SK-N-SH treated with all-trans-retinoic acid at 6 μM for 48 hours (cell line): ENCODE measurements at regions not wholly inside any gene's neighbourhood (a gene's known extent, or its start where the extent isn't known, plus 50 kb on each side); places are given as distances from the start of the nearest gene placed in this dataset.

ENCODE experiments used
- ATAC-seq: fragments of 200-7000 bp; cut with Tn5 transposase; 3 replicates; pipeline ENCODE4 v1.9.1; 2020; ENCODE audit warnings: mild to moderate bottlenecking, moderate library complexity
- ARNTL ChIP-seq: fragments of 450-650 bp; formaldehyde crosslinking; IDR thresholded peaks from 2 replicates; pipeline ENCODE4 v1.5.0; 2020; ENCODE audit warnings: low read depth, mild to moderate bottlenecking, moderate library complexity, borderline replicate concordance
- BACH2 ChIP-seq: fragments of 250-450 bp; sonication (Bioruptor Pico); IDR thresholded peaks from 2 replicates; pipeline ENCODE4 v1.9.0; 2021; ENCODE audit warnings: mild to moderate bottlenecking, borderline replicate concordance
- CSDC2 ChIP-seq: fragments of 250-450 bp; sonication (Bioruptor Pico); IDR thresholded peaks from 2 replicates; pipeline ENCODE4 v1.5.0; 2020; ENCODE audit warnings: mild to moderate bottlenecking, moderate library complexity
- ESRRG ChIP-seq: fragments of 250-450 bp; sonication (Bioruptor Pico); IDR thresholded peaks from 2 replicates; pipeline ENCODE4 v1.6.1; 2021; ENCODE audit warnings: mild to moderate bottlenecking
- GLIS3 ChIP-seq: fragments of 250-450 bp; sonication (Bioruptor Pico); IDR thresholded peaks from 2 replicates; pipeline ENCODE4 v1.5.0; 2020; ENCODE audit warnings: mild to moderate bottlenecking, moderate library complexity
- PPARA ChIP-seq: fragments of 250-450 bp; sonication (Bioruptor Pico); IDR thresholded peaks from 2 replicates; pipeline ENCODE4 v1.5.0; 2020; ENCODE audit warnings: mild to moderate bottlenecking, borderline replicate concordance
- RARB ChIP-seq: fragments of 250-450 bp; sonication (Bioruptor Pico); IDR thresholded peaks from 2 replicates; pipeline ENCODE4 v1.8.0; 2021; ENCODE audit warnings: mild to moderate bottlenecking, moderate library complexity
- SNAI2 ChIP-seq: fragments of 250-450 bp; sonication (Bioruptor Pico); IDR thresholded peaks from 2 replicates; pipeline ENCODE4 v1.5.0; 2020; ENCODE audit warnings: mild to moderate bottlenecking, moderate library complexity
- TCF4 ChIP-seq: fragments of 250-450 bp; sonication (Bioruptor Pico); IDR thresholded peaks from 2 replicates; pipeline ENCODE4 v1.8.0; 2021; ENCODE audit warnings: mild to moderate bottlenecking, moderate library complexity, borderline replicate concordance
- TOX ChIP-seq: fragments of 250-450 bp; sonication (Bioruptor Pico); IDR thresholded peaks from 2 replicates; pipeline ENCODE4 v1.8.0; 2021; ENCODE audit warnings: mild to moderate bottlenecking, moderate library complexity, borderline replicate concordance
- ZC3H10 ChIP-seq: fragments of 250-450 bp; sonication (Bioruptor Pico); IDR thresholded peaks from 2 replicates; pipeline ENCODE4 v1.5.1; 2021; ENCODE audit warnings: mild to moderate bottlenecking, moderate library complexity
- ZFP3 ChIP-seq: fragments of 250-450 bp; sonication (Bioruptor Pico); IDR thresholded peaks from 2 replicates; pipeline ENCODE4 v1.5.0; 2020; ENCODE audit warnings: mild to moderate bottlenecking, moderate library complexity
- ZFP30 ChIP-seq: fragments of 450-650 bp; formaldehyde crosslinking; IDR thresholded peaks from 2 replicates; pipeline ENCODE4 v1.5.0; 2022; ENCODE audit warnings: mild to moderate bottlenecking, moderate library complexity
- ZNF565 ChIP-seq: fragments of 450-650 bp; formaldehyde crosslinking; conservative IDR thresholded peaks from 2 replicates; pipeline ENCODE4 v1.5.0; 2020; ENCODE audit warnings: low read depth, mild to moderate bottlenecking, moderate library complexity
- ZNF70 ChIP-seq: fragments of 450-650 bp; formaldehyde crosslinking; IDR thresholded peaks from 2 replicates; pipeline ENCODE4 v1.5.0; 2020; ENCODE audit warnings: mild to moderate bottlenecking, moderate library complexity
- ZNF8 ChIP-seq: fragments of 450-650 bp; formaldehyde crosslinking; IDR thresholded peaks from 2 replicates; pipeline ENCODE4 v1.5.0; 2020; ENCODE audit warnings: mild to moderate bottlenecking, moderate library complexity
- TF ChIP-seq, protein P1 (sequence below): fragments of 250-450 bp; sonication (Bioruptor Pico); IDR thresholded peaks from 2 replicates; pipeline ENCODE4 v1.5.0; 2020; ENCODE audit warnings: mild to moderate bottlenecking, moderate library complexity
- TF ChIP-seq, protein P2 (sequence below): fragments of 250-450 bp; sonication (Bioruptor Pico); IDR thresholded peaks from 2 replicates; pipeline ENCODE4 v1.8.0; 2020; ENCODE audit warnings: mild to moderate bottlenecking, moderate library complexity, borderline replicate concordance
- TF ChIP-seq, protein P3 (sequence below): fragments of 250-450 bp; sonication (Bioruptor Pico); IDR thresholded peaks from 2 replicates; pipeline ENCODE4 v1.8.0; 2021; ENCODE audit warnings: low read depth, mild to moderate bottlenecking, moderate library complexity, borderline replicate concordance
- TF ChIP-seq, protein P4 (sequence below): fragments of 250-450 bp; sonication (Bioruptor Pico); IDR thresholded peaks from 2 replicates; pipeline ENCODE4 v1.5.1; 2020; ENCODE audit warnings: low read depth, mild to moderate bottlenecking, moderate library complexity
- TF ChIP-seq, protein P5 (sequence below): fragments of 250-450 bp; sonication (Bioruptor Pico); IDR thresholded peaks from 2 replicates; pipeline ENCODE4 v1.5.1; 2021; ENCODE audit warnings: mild to moderate bottlenecking, moderate library complexity

DNA sequence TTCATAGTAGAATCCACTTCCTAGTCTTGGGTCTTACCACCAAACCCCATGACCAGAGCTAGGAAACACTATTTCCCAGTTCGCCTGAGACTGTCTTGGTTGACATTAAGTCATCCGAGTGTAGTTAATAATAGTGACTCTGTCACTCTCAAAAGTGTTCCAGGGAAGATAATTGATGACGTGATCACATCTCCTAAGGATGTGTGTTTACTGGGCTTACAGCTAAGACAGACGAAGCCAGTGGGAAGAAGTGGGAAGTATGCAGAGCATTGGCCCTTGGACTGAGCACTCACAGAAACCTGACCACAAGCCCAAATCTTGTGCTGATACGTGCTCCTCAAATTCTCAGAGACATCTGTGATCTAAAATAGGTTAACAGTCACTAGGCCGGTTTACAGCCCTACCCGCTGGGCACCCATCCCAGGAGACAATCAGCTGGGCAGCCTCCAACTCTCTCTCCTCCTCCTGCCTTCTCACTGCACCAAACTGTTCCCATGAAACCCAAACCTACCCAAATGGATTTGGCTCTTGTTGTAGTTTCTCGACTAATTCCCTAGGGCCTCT is 316.6 kb downstream of the TLE1 start:
- ATAC-seq: no peak
- TF ChIP-seq, protein P1, sequence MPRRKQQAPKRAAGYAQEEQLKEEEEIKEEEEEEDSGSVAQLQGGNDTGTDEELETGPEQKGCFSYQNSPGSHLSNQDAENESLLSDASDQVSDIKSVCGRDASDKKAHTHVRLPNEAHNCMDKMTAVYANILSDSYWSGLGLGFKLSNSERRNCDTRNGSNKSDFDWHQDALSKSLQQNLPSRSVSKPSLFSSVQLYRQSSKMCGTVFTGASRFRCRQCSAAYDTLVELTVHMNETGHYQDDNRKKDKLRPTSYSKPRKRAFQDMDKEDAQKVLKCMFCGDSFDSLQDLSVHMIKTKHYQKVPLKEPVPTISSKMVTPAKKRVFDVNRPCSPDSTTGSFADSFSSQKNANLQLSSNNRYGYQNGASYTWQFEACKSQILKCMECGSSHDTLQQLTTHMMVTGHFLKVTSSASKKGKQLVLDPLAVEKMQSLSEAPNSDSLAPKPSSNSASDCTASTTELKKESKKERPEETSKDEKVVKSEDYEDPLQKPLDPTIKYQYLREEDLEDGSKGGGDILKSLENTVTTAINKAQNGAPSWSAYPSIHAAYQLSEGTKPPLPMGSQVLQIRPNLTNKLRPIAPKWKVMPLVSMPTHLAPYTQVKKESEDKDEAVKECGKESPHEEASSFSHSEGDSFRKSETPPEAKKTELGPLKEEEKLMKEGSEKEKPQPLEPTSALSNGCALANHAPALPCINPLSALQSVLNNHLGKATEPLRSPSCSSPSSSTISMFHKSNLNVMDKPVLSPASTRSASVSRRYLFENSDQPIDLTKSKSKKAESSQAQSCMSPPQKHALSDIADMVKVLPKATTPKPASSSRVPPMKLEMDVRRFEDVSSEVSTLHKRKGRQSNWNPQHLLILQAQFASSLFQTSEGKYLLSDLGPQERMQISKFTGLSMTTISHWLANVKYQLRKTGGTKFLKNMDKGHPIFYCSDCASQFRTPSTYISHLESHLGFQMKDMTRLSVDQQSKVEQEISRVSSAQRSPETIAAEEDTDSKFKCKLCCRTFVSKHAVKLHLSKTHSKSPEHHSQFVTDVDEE (CRISPR knock-in tag): no peak
- TF ChIP-seq RARB (no peak), ESRRG (CRISPR knock-in tag) (no peak), ZNF70 (no peak), ZFP3 (CRISPR knock-in tag) (no peak), BACH2 (no peak), ZNF565 (CRISPR knock-in tag) (no peak), PPARA (CRISPR knock-in tag) (no peak), ZNF8 (no peak), ZC3H10 (CRISPR knock-in tag) (no peak), GLIS3 (CRISPR knock-in tag) (no peak), SNAI2 (CRISPR knock-in tag) (no peak)
- TF ChIP-seq, protein P2, sequence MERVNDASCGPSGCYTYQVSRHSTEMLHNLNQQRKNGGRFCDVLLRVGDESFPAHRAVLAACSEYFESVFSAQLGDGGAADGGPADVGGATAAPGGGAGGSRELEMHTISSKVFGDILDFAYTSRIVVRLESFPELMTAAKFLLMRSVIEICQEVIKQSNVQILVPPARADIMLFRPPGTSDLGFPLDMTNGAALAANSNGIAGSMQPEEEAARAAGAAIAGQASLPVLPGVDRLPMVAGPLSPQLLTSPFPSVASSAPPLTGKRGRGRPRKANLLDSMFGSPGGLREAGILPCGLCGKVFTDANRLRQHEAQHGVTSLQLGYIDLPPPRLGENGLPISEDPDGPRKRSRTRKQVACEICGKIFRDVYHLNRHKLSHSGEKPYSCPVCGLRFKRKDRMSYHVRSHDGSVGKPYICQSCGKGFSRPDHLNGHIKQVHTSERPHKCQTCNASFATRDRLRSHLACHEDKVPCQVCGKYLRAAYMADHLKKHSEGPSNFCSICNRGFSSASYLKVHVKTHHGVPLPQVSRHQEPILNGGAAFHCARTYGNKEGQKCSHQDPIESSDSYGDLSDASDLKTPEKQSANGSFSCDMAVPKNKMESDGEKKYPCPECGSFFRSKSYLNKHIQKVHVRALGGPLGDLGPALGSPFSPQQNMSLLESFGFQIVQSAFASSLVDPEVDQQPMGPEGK (CRISPR knock-in tag): no peak
- TF ChIP-seq, protein P3, sequence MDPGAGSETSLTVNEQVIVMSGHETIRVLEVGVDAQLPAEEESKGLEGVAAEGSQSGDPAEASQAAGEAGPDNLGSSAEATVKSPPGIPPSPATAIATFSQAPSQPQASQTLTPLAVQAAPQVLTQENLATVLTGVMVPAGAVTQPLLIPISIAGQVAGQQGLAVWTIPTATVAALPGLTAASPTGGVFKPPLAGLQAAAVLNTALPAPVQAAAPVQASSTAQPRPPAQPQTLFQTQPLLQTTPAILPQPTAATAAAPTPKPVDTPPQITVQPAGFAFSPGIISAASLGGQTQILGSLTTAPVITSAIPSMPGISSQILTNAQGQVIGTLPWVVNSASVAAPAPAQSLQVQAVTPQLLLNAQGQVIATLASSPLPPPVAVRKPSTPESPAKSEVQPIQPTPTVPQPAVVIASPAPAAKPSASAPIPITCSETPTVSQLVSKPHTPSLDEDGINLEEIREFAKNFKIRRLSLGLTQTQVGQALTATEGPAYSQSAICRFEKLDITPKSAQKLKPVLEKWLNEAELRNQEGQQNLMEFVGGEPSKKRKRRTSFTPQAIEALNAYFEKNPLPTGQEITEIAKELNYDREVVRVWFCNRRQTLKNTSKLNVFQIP (CRISPR knock-in tag): no peak

DNA sequence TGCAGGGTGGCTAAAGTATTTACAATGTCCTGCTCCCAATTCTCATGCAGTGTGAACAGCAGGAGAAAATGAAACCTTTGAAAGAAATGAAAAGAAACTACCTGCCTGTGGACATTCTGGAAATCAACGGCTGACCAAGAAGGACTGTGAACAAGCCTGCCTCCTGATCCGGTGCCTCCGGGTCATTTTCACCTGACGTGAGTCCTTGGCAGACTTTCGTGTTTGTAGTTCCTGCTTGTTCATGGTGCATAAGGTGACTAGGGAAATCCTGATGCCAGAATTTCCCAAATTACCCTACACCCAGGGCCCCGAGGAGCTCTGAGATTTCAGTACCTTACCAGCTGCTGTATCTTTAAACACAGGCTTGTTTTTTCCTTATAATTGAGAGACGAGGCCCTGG is 317.5 kb downstream of the TLE1 start:
- ATAC-seq: no peak
- no peak for TF ChIP-seq ESRRG (CRISPR knock-in tag)
- TF ChIP-seq TCF4 (CRISPR knock-in tag): no peak
- TF ChIP-seq, protein P4, sequence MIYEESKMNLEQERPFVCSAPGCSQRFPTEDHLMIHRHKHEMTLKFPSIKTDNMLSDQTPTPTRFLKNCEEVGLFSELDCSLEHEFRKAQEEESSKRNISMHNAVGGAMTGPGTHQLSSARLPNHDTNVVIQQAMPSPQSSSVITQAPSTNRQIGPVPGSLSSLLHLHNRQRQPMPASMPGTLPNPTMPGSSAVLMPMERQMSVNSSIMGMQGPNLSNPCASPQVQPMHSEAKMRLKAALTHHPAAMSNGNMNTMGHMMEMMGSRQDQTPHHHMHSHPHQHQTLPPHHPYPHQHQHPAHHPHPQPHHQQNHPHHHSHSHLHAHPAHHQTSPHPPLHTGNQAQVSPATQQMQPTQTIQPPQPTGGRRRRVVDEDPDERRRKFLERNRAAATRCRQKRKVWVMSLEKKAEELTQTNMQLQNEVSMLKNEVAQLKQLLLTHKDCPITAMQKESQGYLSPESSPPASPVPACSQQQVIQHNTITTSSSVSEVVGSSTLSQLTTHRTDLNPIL (CRISPR knock-in tag): no peak
- TF ChIP-seq SNAI2 (CRISPR knock-in tag): no peak
- no peak for TF ChIP-seq ZFP3 (CRISPR knock-in tag)

DNA sequence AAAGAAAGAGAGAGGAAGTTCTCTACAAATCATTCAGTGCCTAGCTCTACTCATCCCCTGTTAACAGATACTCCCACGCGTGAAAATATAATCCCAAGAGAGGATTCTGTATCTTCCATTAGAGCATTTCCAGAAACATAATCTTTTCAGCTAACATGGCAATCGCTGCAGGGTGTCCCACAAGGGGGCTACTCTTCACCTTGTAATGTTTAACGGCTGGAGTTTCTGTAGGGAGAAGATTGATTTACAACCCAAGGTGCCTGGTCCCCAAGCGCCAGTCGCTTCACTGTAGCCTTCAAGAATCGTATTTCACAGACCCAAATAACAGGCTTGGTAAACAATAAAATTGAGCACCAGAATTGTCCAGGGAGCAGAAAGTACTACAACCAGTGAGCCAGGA is 318.7 kb downstream of the TLE1 start:
- no peak for TF ChIP-seq TCF4 (CRISPR knock-in tag)
- TF ChIP-seq ZNF70: no peak
- TF ChIP-seq, protein P4 (CRISPR knock-in tag): no peak
- TF ChIP-seq ZFP3 (CRISPR knock-in tag): no peak
- no peak for TF ChIP-seq ZNF8
- TF ChIP-seq PPARA (CRISPR knock-in tag): no peak
- no peak for TF ChIP-seq CSDC2 (CRISPR knock-in tag)
- no peak for TF ChIP-seq ZC3H10 (CRISPR knock-in tag)
- no peak for TF ChIP-seq ARNTL (CRISPR knock-in tag)
- no peak for TF ChIP-seq RARB
- ATAC-seq: no peak

DNA sequence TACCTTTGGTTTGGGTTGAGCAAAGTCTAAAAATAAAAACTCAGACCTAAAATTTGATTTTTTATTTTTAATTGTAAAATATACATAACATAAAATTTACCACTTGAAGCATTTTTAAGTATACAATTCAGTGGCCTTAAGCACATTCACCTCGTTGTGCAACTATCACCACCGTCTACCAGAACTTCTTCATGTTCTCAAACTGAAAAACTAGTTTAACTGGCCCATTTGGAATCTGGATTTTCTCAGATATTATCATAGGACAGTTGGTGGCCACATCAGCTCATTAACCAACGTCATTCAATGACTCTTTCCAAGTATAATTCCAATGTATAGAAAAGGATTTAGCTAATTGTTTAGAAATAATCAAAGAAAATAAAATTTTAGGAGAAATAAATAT is 319.3 kb downstream of the TLE1 start:
- no peak for ATAC-seq
- TF ChIP-seq SNAI2 (CRISPR knock-in tag) (no peak), ARNTL (CRISPR knock-in tag) (no peak), CSDC2 (CRISPR knock-in tag) (no peak), PPARA (CRISPR knock-in tag) (no peak), ZNF8 (no peak), ZFP30 (CRISPR knock-in tag) (no peak), ZFP3 (CRISPR knock-in tag) (no peak), ESRRG (CRISPR knock-in tag) (no peak), TCF4 (CRISPR knock-in tag) (no peak), TOX (CRISPR knock-in tag) (no peak), GLIS3 (CRISPR knock-in tag) (no peak)
- TF ChIP-seq, protein P2 (CRISPR knock-in tag): no peak
- TF ChIP-seq, protein P5, sequence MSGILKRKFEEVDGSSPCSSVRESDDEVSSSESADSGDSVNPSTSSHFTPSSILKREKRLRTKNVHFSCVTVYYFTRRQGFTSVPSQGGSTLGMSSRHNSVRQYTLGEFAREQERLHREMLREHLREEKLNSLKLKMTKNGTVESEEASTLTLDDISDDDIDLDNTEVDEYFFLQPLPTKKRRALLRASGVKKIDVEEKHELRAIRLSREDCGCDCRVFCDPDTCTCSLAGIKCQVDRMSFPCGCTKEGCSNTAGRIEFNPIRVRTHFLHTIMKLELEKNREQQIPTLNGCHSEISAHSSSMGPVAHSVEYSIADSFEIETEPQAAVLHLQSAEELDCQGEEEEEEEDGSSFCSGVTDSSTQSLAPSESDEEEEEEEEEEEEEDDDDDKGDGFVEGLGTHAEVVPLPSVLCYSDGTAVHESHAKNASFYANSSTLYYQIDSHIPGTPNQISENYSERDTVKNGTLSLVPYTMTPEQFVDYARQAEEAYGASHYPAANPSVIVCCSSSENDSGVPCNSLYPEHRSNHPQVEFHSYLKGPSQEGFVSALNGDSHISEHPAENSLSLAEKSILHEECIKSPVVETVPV (CRISPR knock-in tag): no peak
